HG02943 (cell line): ENCODE measurements at regions not wholly inside any gene's neighbourhood (a gene's known extent, or its start where the extent isn't known, plus 50 kb on each side); places are given as distances from the start of the nearest gene placed in this dataset.

Experiments
- ATAC-seq: cut with Tn5 transposase; IDR thresholded peaks from one replicate; pipeline ENCODE4 v1.9.1; 2021; ENCODE audit warnings: mild to moderate bottlenecking, low read depth, moderate library complexity; ENCODE audit not compliant: unreplicated experiment

GRCh38 chr14:85824526-85824925, 294.6 kb downstream of the FLRT2 start:
- no peak for ATAC-seq

GRCh38 chr14:85822236-85822635, 292.3 kb downstream of the FLRT2 start:
- no peak for ATAC-seq

GRCh38 chr14:85817430-85817829, 287.5 kb downstream of the FLRT2 start:
- ATAC-seq: no peak

- no peak for ATAC-seq
These were observed 283.1 kb downstream of the FLRT2 start for GRCh38 chr14:85813040-85813439.

- no peak for ATAC-seq
These were observed 281.4 kb downstream of the FLRT2 start for GRCh38 chr14:85811340-85811739.

GRCh38 chr14:85799668-85800067, 269.7 kb downstream of the FLRT2 start:
- no peak for ATAC-seq

- ATAC-seq: no peak
These were observed 268.9 kb downstream of the FLRT2 start for GRCh38 chr14:85798856-85799255.

- ATAC-seq: no peak
These were observed 263.6 kb downstream of the FLRT2 start for GRCh38 chr14:85793533-85793932.

- no peak for ATAC-seq
These were observed 259.6 kb downstream of the FLRT2 start for GRCh38 chr14:85789506-85789905.

- no peak for ATAC-seq
These were observed 258.7 kb downstream of the FLRT2 start for GRCh38 chr14:85788470-85789233.

- no peak for ATAC-seq
These were observed 236.4 kb downstream of the FLRT2 start for GRCh38 chr14:85766295-85766694.

- no peak for ATAC-seq
These were observed 234.9 kb downstream of the FLRT2 start for GRCh38 chr14:85764822-85765221.

- ATAC-seq: no peak
These were observed 232.6 kb downstream of the FLRT2 start for GRCh38 chr14:85762526-85762925.

GRCh38 chr14:85752175-85752574, 222.2 kb downstream of the FLRT2 start:
- ATAC-seq: no peak

- ATAC-seq: no peak
These were observed 214.6 kb downstream of the FLRT2 start for GRCh38 chr14:85744573-85744972.

GRCh38 chr14:85732031-85732430, 202.1 kb downstream of the FLRT2 start:
- ATAC-seq: no peak

GRCh38 chr14:85731186-85731585, 201.2 kb downstream of the FLRT2 start:
- no peak for ATAC-seq

- no peak for ATAC-seq
These were observed 198.6 kb downstream of the FLRT2 start for GRCh38 chr14:85728476-85729065.

GRCh38 chr14:85714069-85714468, 184.1 kb downstream of the FLRT2 start:
- ATAC-seq: no peak

GRCh38 chr14:85711620-85712019, 181.7 kb downstream of the FLRT2 start:
- ATAC-seq: no peak
